Uterus (tissue), 2 donors: ENCODE measurements at regions not wholly inside any gene's neighbourhood (a gene's known extent, or its start where the extent isn't known, plus 50 kb on each side); places are given as distances from the start of the nearest gene placed in this dataset.

Experiments used
- CTCF ChIP-seq, 4 experiments: fragments of 200-600 bp in 2 of 4; fragments of 450-650 bp in 2 of 4; sonication (generic) in 2 of 4; IDR thresholded peaks; one replicate each; pipeline ENCODE4 v1.5.1; 2016 to 2019; ENCODE audit warnings: antibody characterized with exemption in 4 of 4, mild to moderate bottlenecking in 2 of 4, moderate library complexity in 1 of 4
- POLR2A ChIP-seq, 2 donors: fragments of 450-650 bp; IDR thresholded peaks; one replicate each; pipeline ENCODE4 v1.6.1; 2016; ENCODE audit warnings: antibody characterized with exemption in 2 of 2, mild to moderate bottlenecking in 1 of 2, moderate library complexity in 1 of 2

GRCh38 chr10:84765086-84765485 is 436.7 kb downstream of the CCSER2 start:
- TF ChIP-seq POLR2A (IDR thresholded peaks at IDR 0.05) (no peak), CTCF (IDR thresholded peaks at IDR 0.05) (no peak)
